NCI-H345 treated with DMSO at 0.1 percent for 48 hours (cell line): ENCODE measurements at regions not wholly inside any gene's neighbourhood (a gene's known extent, or its start where the extent isn't known, plus 50 kb on each side); places are given as distances from the start of the nearest gene placed in this dataset.
"Not testable (repeated sequence)": the region's sequence is repeated elsewhere in the genome, so short reads cannot be mapped to it uniquely, and the experiment has no call there.

Experiments used
- DNase-seq: peaks from one replicate; lab custom pipeline; 2025; ENCODE audit not compliant: unreplicated experiment; lab: John Stamatoyannopoulos, UW

GRCh38 chr16:29237971-29238370 lies 168.5 kb downstream of the NPIPB11 start:
- no peak for DNase-seq

DNA sequence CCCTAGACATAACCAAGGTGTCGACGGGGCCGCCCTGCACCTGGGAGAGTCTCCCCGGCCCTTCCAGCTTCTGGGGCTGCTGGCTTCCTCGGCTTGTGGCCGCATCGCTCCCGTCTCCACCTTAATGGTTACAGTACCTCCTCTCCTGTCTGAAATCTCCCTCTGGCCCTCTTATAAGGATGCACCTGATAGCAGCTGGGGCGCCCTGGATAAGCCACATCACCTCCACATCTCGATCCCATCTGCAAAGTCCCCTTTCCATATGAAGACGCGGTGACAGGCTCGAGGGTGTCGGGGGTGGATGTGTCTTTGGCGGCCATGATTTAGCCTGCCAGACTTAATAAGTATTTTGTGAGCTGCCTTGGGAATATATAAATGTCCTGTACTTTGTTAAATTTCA lies 169.0 kb downstream of the NPIPB11 start:
- DNase-seq: not testable (repeated sequence)

- not testable (repeated sequence) for DNase-seq
These were observed 169.5 kb downstream of the NPIPB11 start for GRCh38 chr16:29237023-29237422.

DNA sequence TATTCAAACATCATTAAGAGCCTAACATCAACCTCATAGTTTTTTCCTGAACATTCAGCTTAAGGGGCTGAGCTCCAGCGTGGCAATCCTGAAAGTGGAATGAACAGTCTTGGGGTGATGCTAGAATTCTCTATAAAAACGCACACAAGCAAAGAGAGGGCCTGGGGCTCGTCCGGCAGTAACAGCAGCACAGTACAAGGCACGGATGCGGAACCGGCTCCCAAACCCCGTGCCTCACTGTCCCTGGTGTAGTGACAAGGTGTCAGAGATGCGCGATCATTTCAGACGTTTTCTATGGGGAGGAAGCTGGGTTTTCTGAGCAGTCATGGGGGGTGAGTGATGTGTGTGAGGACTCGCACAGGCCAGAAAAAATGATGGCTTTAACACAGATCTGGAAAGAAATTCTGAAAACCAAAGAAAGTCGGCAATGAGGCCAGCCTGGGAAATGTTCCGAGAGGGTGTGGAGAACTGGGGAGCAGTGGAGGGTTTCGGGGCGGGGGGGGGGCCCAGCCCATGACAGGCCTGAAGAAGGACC lies 170.6 kb downstream of the NPIPB11 start:
- not testable (repeated sequence) for DNase-seq

DNA sequence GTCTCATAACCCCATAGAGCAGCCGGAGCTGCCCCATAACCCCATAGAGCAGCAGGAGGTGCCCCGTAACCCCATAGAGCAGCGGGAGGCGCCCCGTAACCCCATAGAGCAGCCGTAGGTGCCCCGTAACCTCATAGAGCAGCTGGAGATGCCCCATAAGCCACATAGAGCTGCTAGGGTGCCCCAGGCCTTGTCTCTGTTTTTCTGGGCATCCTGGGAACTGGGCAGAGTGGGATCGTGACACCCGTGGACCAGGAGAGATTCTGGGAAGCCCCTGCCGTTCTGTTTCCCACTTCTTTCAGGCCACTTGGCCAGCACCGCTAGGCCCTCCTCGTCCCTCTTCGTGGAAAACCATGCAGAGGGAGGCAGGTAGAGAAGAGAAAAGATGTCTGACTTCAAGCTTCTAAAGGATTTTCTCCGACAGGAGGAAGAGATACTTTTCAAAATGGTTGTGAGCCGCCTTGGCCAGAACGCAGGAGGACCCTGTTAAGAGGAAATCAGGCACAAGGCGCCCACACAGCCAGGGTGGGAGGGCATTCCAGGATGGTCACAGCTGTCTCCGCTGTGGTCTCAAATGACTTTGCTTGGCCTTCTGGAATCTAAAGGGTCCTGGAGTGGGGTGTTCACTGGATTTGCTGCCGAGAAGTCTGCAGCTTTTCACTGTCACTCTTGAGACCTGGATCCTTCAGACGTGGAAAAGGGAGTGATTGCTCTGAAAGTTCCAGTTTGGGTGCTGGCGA lies 171.8 kb downstream of the NPIPB11 start:
- not testable (repeated sequence) for DNase-seq

- DNase-seq: not testable (repeated sequence)
These were observed 172.7 kb downstream of the NPIPB11 start for GRCh38 chr16:29233705-29234404.

GRCh38 chr16:29232811-29233704 lies 173.5 kb downstream of the NPIPB11 start:
- DNase-seq: no peak

DNA sequence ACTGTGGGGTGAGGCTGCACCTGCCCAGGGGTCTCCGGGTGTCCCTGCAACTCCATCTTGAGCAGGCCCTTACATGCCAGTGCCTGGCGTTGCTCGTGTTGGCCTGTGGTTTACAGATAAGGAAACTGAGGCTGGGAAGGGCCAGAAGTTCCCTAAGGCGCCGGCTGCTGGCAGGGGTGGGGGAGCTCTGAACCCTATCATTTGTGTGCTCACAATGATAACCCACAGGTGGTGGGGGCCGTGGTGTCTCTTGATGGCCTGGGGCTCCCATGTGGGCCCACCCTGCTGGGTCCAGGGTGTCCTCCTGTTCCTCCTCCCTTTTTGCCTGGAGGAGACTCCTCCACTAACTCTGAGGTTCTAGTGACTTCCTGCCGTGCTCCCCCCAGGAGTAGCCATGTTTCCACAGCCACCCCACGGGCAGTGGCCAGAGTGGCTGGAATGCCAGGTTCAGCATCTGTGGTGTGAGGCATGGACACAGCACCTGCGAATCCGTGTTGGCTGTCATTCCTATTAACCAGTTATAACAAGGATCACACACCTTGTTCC lies 174.3 kb downstream of the NPIPB11 start:
- DNase-seq: not testable (repeated sequence)

DNA sequence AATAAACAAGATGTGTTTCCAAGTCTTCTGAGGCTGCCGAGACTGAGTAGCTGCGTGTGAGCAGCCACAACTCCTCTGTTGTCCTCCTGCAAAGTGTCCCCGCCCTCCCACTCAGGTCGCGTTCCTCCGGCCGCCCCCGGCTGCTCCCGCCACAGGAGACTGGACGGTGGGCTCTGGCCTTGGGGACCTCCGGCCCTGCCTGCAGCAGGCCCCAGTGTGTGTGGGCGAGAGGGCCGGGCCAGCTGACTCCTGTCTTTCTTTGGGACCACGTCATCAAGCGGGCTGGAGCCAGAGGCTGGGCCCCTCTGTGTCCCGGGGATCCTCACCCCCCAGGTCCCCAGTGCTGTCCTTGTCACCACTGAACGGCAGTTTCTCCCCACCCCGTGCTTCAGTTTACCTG lies 175.3 kb downstream of the NPIPB11 start:
- DNase-seq: no peak

DNA sequence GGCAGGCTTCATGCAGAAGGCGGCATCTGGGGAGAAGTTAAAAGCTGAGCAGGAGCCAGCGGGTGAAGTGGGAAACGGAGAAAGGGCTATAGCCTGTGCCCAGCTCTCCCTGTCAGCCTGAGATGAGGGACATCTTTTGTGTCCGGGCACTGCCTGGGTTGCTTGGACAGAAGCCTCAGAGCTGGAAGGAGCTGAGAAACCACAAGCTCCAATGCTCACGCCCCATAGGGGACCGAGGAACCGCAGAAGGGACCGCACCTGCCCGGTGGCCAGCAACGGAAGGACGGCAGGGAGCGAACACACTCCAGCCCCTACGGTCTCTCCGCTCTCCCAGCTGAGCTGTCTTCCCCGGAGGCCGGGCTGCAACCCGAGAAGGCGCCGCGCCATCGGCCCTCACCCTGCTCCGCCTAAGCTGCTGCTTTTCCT lies 175.8 kb downstream of the NPIPB11 start:
- DNase-seq: no peak

DNA sequence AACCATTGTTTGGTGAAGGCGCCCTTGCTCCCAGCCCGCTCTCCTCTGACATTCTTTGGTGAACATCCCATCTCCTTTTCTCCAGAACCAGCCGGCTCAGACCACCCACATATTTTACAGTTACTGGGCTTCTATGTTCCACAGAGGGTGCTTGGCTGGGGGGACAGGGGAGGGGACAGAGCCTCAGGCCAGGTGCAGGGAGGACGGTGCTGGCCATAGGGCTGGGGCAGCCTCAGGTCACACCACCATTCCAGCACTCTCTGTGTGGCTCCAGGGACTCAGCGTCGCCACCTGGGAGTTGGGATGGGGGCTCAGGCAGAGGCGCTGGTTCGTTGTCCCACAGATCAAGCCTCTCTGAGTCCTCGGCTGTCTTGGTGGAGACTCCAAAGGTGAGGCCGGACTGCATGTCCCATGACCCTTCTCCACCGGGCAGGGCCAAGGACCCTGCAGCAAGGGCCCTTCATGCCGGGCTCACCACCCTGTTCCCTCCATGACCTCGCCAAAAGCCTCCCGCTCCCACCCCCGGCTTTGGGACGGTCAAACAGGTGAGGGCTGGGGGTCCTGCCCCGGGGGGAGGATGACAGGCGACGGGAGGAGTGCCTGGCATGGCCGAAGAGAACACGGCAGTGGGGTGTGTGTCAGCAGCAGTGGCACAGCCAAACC lies 176.4 kb downstream of the NPIPB11 start:
- DNase-seq: not testable (repeated sequence)

GRCh38 chr16:29229616-29230005 lies 176.9 kb downstream of the NPIPB11 start:
- not testable (repeated sequence) for DNase-seq

DNA sequence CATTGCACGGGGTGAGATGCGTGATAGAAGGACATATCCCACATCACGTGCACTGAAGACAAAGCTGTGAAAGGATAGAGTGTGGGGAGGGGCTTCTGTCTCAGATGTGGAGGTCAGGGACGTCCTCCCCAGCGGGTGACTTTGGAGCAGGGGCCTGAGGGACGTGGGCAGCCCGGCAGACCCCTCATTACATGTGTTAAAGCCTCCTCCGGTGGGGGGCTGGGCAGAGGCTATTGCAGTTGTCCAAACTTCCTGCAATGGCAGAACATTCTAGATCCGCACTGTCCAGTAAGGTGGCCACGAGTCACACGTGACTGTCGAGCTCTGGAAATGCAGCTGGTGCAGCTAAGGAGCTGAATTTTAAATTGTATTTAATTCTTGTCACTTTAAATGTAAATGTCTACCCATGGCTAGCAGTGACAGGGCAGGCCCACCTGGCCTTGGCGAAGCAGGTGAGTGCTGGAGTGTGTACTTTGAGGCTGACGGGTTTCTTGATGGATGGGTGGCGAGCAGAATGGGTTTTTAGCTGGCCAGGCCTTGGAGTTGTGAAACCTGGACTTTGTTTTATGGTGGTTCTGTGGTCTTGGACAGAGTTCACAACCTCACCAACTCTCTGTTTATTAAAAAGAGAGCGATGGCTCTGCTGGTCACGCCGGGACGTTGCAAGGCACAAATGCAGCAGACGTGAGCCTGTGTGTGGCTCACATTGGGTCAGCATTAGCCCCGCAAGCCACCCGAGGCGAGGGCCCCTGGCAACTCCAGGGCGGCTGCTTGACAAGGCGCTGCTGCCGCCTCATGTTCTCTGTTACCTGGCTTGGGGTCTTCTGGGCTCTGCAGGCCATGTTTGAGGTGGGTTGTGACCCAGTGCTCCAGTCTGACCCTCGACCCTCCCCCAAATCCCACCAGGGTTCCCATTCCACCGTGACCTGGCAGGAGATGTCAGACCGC lies 177.6 kb downstream of the NPIPB11 start:
- not testable (repeated sequence) for DNase-seq

- DNase-seq: peak; percentile 27
These were observed 178.5 kb downstream of the NPIPB11 start for GRCh38 chr16:29227751-29228663.

GRCh38 chr16:29226782-29227181 lies 179.7 kb downstream of the NPIPB11 start:
- DNase-seq: no peak

- not testable (repeated sequence) for DNase-seq
These were observed 181.8 kb downstream of the NPIPB11 start for GRCh38 chr16:29224675-29225074.

DNA sequence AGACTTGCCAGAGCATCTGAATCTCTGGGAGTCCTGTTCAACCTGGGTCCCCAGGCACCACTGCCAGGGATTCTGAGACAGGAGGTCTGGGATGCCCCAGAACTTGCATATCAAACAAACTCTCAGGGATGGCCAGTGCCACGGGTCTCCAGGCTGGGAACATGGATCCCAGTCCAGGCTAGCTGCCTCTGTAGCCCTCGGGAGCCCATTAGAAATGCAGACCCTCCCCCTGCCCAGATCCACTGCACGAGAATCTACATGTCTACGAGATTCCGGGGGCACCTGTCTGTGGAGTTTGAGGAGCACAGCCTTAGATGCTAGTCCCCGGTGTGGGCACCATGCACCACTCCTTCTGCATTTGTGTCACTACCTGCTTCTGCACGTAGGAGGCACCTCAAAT lies 183.9 kb downstream of the NPIPB11 start:
- not testable (repeated sequence) for DNase-seq

DNA sequence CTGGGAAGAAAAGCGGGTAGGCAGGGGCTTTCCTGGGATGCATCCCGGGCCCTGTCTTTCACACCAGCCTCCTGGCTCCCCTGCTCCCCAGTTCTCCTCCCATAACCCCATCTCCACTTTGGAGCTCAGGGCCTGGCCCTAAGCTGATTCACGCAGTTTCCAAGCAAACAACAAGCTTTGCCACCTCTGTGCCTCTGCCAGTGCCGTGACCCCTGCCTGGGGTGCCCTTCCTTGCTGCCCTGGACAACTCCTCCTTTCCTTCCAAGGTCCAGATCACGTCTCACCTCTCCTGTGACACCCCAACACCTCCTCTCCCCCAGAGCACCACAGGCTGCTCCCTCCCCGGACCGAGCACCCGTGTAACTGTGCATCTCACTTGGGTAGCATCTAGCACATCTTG lies 184.5 kb downstream of the NPIPB11 start:
- not testable (repeated sequence) for DNase-seq
